ENCODE measurements at regions not wholly inside any gene's neighbourhood (a gene's known extent, or its start where the extent isn't known, plus 50 kb on each side); places are given as distances from the start of the nearest gene placed in this dataset.
"Not testable (repeated sequence)": the region's sequence is repeated elsewhere in the genome, so short reads cannot be mapped to it uniquely, and the experiment has no call there.

GRCh38 chr6:6877792-6878191 is 230.0 kb upstream of the RREB1 start:
- FAIRE-seq; BruUV-seq (replicated peaks); intact Hi-C loops (cut with micrococcal nuclease); POLR2A ChIA-PET; ATAC-seq; H3K9me3 ChIP-seq (replicated peaks; ENCODE audit: control insufficient read depth, insufficient read depth, low read depth, low read length); H2AFZ ChIP-seq (ENCODE audit: low read depth, low read length); H3K4me3 ChIP-seq; H3K9ac ChIP-seq (ENCODE audit: insufficient read depth in 1 of 2, low read depth in 2 of 2, low read length in 2 of 2); H3K27me3 ChIP-seq (ENCODE audit: control insufficient read depth in 2 of 2, insufficient read depth in 2 of 2, low read length in 2 of 2); in situ Hi-C loops (cut with MboI); H3K9me1 ChIP-seq (ENCODE audit: control insufficient read depth, insufficient read depth, low read length); H3K27ac ChIP-seq (ENCODE audit: extremely low read depth, low read depth, low read length); H3K4me2 ChIP-seq (ENCODE audit: insufficient read depth, low read length); H3K36me3 ChIP-seq (ENCODE audit: control insufficient read depth, insufficient read depth, low read length); H4K20me1 ChIP-seq (replicated peaks; ENCODE audit: control insufficient read depth, insufficient read depth, low read length); H3K79me2 ChIP-seq (ENCODE audit: control insufficient read depth, insufficient read depth, low read length); DNase-seq (ENCODE audit: extremely low read depth in 1 of 4, low spot score in 3 of 4): not testable (repeated sequence)
- TF ChIP-seq BCOR (IDR thresholded peaks at IDR 0.05) (peak; percentile 82), KDM1A (IDR thresholded peaks at IDR 0.05) (peak; percentile 60 to 65)
- CTCF ChIA-PET (ENCODE audit: low intra/inter-chr PET ratio) = interaction anchor here (0.6 kb wide), 1 partner anchor 120 kb away, joined by 4 read pairs; no protein-coding TSS in a partner anchor
- WGBS (ENCODE audit: insufficient coverage, low coverage, missing lambda C conversion rate) = 77% methylated on average over 4 of the region's 5 CpGs
- peaks cover 8 to 49% of the 10 kb centered on the region in 2 experiments; a peak in 4 of 5 replicates for H3K4me1 ChIP-seq (replicated peaks in 1 of 2; ENCODE audit: control insufficient read depth in 2 of 2, insufficient read depth in 2 of 2, low read length in 2 of 2)

DNA sequence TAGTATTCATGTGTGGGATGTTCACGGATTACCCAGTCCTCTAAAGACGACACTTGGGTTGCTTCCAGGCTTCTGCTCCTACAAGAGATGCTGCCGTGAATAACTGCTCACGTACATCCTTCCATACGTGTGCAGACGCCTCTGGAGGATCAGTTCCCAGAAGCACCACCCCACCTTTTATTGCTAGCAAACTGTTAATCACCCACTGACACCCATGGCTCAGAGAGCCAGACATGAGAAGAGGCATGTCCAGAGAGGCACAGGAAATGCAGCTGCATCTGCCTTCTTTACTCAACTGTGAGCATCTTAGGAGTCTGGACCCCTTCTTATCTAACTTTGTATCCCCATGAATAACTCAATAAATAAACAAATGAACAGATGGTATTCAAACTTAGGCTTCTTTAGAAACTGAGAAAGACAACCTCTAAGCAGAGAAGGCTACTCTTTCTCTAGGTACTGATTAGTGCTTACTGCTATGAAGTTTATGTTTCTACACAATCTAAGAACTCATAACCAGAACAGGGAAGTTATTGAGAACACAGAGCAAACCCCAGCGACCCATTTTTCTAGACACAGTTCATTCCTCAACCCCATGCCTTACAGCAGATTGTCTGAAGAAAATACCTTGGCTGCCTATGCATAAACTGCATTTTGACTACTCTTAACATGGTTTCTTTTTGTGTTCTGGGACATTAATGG is 228.7 kb upstream of the RREB1 start:
- WGBS (ENCODE audit: insufficient coverage, low coverage, missing lambda C conversion rate) = 11% methylated on average over 7 of the region's 7 CpGs
- peak overlapping the region; percentile 83 for H2AFZ ChIP-seq (ENCODE audit: low read depth, low read length)
- TF ChIP-seq, protein P1, sequence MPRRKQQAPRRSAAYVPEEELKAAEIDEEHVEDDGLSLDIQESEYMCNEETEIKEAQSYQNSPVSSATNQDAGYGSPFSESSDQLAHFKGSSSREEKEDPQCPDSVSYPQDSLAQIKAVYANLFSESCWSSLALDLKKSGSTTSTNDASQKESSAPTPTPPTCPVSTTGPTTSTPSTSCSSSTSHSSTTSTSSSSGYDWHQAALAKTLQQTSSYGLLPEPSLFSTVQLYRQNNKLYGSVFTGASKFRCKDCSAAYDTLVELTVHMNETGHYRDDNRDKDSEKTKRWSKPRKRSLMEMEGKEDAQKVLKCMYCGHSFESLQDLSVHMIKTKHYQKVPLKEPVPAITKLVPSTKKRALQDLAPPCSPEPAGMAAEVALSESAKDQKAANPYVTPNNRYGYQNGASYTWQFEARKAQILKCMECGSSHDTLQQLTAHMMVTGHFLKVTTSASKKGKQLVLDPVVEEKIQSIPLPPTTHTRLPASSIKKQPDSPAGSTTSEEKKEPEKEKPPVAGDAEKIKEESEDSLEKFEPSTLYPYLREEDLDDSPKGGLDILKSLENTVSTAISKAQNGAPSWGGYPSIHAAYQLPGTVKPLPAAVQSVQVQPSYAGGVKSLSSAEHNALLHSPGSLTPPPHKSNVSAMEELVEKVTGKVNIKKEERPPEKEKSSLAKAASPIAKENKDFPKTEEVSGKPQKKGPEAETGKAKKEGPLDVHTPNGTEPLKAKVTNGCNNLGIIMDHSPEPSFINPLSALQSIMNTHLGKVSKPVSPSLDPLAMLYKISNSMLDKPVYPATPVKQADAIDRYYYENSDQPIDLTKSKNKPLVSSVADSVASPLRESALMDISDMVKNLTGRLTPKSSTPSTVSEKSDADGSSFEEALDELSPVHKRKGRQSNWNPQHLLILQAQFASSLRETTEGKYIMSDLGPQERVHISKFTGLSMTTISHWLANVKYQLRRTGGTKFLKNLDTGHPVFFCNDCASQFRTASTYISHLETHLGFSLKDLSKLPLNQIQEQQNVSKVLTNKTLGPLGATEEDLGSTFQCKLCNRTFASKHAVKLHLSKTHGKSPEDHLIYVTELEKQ (CRISPR knock-in tag; IDR thresholded peaks at IDR 0.05) = no peak
- no peak for TF ChIP-seq CBFB (CRISPR knock-in tag; IDR thresholded peaks at IDR 0.05)
- no peak for TF ChIP-seq ZNF431 (CRISPR knock-in tag; IDR thresholded peaks at IDR 0.05)
- TF ChIP-seq ZNF24 (IDR thresholded peaks at IDR 0.05) = no peak
- TF ChIP-seq HNRNPL (IDR thresholded peaks at IDR 0.05; ENCODE audit: low read depth, low read length) = no peak
- TF ChIP-seq, protein P2, sequence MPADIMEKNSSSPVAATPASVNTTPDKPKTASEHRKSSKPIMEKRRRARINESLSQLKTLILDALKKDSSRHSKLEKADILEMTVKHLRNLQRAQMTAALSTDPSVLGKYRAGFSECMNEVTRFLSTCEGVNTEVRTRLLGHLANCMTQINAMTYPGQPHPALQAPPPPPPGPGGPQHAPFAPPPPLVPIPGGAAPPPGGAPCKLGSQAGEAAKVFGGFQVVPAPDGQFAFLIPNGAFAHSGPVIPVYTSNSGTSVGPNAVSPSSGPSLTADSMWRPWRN (IDR thresholded peaks at IDR 0.05; ENCODE audit: low read depth) = no peak
- TF ChIP-seq, protein P3, sequence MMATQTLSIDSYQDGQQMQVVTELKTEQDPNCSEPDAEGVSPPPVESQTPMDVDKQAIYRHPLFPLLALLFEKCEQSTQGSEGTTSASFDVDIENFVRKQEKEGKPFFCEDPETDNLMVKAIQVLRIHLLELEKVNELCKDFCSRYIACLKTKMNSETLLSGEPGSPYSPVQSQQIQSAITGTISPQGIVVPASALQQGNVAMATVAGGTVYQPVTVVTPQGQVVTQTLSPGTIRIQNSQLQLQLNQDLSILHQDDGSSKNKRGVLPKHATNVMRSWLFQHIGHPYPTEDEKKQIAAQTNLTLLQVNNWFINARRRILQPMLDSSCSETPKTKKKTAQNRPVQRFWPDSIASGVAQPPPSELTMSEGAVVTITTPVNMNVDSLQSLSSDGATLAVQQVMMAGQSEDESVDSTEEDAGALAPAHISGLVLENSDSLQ (IDR thresholded peaks at IDR 0.05) = peak; percentile 58
- TF ChIP-seq HNRNPLL (IDR thresholded peaks at IDR 0.05; ENCODE audit: low read depth, low read length, poor library complexity, severe bottlenecking) = no peak
- TF ChIP-seq SMAD3 (CRISPR knock-in tag; conservative IDR thresholded peaks at IDR 0.05) = no peak

More for the DNA sequence above, 228.7 kb upstream of the RREB1 start:
- intact Hi-C loops (cut with micrococcal nuclease) = no loop called here
- in situ Hi-C loops (cut with MboI) = no loop called here
- FAIRE-seq (peak; percentile 49), ATAC-seq (peak; percentile 50), DNase-seq (ENCODE audit: extremely low read depth in 1 of 4, low spot score in 3 of 4) (peak in 1 of 4 experiments; percentile 44)
- H3K9me1 ChIP-seq (ENCODE audit: control insufficient read depth, insufficient read depth, low read length) = no peaks in the 10 kb centered on the region
- H3K27me3 ChIP-seq (ENCODE audit: control insufficient read depth in 2 of 2, insufficient read depth in 2 of 2, low read length in 2 of 2) = no peaks in the 10 kb centered on the region
- H3K9ac ChIP-seq (ENCODE audit: insufficient read depth in 1 of 2, low read depth in 2 of 2, low read length in 2 of 2) = 0 out of 4 replicates have a peak overlapping the region, but pooled peaks of 1 of the 2 experiments have one; percentile 18
- H3K4me2 ChIP-seq (ENCODE audit: insufficient read depth, low read length) = no peak overlapping the region; the same call in 1 of the 2 replicates
- H3K4me1 ChIP-seq (replicated peaks in 1 of 2; ENCODE audit: control insufficient read depth in 2 of 2, insufficient read depth in 2 of 2, low read length in 2 of 2) = peaks cover 8 to 41% of the 10 kb centered on the region in 2 experiments; a peak in 4 of 5 replicates
- ChIA-PET POLR2A (interaction anchor here (0.6 kb wide), 1 partner anchor 43 kb away, joined by 3 read pairs; no protein-coding TSS in a partner anchor), CTCF (ENCODE audit: low intra/inter-chr PET ratio) (no interaction called here)
- no peaks in the 10 kb centered on the region for H4K20me1 ChIP-seq (replicated peaks; ENCODE audit: control insufficient read depth, insufficient read depth, low read length)
- no TSS peak for BruUV-seq (replicated peaks)
- H3K9me3 ChIP-seq (replicated peaks; ENCODE audit: control insufficient read depth, insufficient read depth, low read depth, low read length) = no peaks in the 10 kb centered on the region; the same call in 1 of the 2 replicates
- H3K27ac ChIP-seq (ENCODE audit: extremely low read depth, low read depth, low read length) = peak overlapping the region; percentile 40; the same call in 1 of the 3 replicates
- H3K4me3 ChIP-seq = no peak overlapping the region
- no peaks in the 10 kb centered on the region for H3K36me3 ChIP-seq (ENCODE audit: control insufficient read depth, insufficient read depth, low read length)
- no peaks in the 10 kb centered on the region for H3K79me2 ChIP-seq (ENCODE audit: control insufficient read depth, insufficient read depth, low read length)

All from K562 (cell line).